ENCODE measurements at regions not wholly inside any gene's neighbourhood (a gene's known extent, or its start where the extent isn't known, plus 50 kb on each side); places are given as distances from the start of the nearest gene placed in this dataset.
"Not testable (repeated sequence)": the region's sequence is repeated elsewhere in the genome, so short reads cannot be mapped to it uniquely, and the experiment has no call there.

DNA sequence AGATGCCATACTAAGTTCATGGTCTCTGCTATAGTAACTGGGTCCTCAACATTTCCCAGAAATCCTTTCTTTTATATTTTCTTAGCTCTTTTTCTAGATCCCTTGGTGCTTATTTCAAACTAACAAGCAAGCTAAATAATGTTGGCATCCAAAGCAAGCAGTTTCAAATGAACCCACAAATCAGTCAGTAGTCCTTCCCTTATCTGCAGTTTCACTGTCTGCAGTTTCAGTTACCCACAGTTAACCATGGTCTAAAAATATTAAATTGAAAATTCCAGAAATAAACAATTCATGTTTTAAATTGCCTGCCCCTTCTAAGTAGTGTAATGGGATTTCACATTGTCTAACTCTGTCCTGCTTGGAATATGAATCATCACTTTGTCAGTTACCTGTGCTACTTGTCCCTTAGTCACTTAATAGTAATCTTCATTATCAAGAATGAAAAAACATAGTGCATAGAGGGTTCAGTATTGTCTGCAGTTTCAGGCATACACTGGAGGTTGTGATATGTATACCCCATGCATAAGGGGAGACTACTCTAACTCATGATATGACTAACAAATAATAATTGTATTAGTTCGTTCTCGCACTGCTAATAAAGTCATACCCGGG, 633.7 kb downstream of the MECOM start:
- DNase-seq (ENCODE audit: low read depth) = no peak

DNA sequence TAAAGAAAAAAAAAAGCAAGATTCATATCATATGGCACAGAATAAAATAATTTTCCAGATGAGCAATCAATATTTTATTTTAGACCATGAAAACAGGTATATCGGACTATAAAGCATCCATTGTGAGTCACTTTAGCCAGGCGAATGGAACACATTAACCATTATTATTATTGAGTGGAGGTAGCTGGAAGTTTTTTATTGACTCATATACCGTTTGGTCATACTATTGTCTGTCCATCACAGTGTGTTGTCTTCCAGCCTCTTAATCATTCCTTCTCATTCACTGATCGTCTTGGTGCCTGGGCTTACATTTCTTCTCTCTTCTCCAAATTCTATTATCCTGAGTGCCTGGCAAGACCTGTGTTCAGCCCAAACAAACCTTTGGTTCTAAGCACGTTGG, 634.8 kb downstream of the MECOM start:
- no peak for DNase-seq (ENCODE audit: low read depth)

DNA sequence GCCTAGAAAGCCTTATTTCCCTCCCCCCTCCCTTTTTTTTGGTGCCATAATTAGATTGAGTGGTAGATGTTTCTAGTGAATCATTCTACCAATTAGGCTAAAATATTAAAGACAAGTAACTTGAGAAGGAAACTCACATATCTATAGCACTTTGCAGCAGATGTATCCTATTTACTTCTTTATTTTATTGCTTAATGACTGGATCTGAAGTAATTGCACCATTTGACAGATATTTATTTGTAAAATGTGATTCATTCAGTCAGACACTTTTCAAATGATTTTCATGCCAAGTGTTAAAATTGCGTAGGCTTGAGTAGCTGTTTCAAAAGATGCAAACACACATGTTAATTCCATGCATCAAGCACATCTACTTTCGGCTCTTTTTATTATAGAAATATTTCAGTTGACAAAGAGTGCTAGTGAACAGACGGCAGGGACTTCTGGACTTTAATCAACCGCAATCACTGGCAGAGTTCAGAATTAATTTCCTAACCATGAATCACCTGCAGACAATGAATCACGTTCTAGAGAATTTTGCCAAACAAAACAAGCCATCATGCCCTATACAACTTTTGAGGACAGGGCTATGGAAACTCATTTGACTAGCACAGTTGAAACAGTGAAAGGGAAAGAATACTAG, 636.8 kb downstream of the MECOM start:
- DNase-seq (ENCODE audit: low read depth) = peak; percentile 89

DNA sequence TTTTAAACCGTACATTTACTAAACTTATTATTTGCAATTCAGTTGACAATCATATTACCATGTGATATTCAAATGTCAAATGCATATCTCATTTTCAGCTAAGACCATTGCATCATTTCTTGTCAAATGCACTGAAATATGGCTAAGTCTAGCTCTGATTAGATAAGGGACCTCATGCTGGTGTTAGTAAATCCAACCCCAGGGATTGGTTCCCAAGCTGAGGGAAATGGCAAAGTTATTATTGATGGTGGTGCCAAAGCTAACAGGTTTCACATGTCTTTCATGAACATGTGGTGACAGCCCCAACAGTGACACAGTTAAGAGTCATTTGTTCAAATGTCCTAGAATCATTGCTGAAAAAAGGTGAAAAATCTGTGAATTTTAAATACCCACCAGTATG, 641.1 kb downstream of the MECOM start:
- DNase-seq (ENCODE audit: low read depth) = no peak

DNA sequence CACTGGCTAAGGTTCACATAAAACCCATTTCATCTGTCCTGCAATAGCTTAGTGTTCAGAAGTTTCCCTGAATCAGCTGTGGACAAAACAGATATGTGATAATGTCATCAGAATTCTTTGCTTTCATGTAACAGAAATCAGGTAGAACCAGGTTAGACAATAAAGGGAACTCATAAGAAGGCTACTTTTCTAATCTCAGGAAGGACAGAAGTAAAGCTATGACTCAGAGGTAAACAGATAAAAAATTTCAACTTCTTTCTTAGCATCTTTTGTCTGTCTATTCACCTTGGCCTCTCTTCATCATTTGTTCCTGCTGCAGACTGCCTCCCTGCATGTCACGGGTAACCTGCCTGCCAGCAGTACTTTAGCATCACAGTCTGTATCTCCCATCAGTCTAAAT, 643.1 kb downstream of the MECOM start:
- DNase-seq (ENCODE audit: low read depth) = no peak

DNA sequence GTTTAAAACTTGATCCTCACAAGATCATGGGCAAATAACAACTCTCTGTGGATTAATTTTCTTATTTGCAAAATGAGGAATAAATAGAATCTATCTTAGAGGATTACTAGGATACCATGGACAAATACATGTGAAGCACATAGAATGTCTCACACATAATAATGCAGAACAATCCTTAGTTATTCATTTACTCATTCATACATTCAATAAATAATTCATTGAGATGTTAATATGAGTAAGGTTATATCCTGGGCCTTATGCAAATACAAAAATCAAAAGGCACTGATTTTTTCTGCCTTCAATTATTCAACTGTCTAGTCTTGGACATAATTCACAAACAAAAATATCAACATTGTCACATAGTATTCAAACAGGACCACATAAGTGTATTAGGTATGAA, 654.1 kb downstream of the MECOM start:
- no peak for DNase-seq (ENCODE audit: low read depth)

DNA sequence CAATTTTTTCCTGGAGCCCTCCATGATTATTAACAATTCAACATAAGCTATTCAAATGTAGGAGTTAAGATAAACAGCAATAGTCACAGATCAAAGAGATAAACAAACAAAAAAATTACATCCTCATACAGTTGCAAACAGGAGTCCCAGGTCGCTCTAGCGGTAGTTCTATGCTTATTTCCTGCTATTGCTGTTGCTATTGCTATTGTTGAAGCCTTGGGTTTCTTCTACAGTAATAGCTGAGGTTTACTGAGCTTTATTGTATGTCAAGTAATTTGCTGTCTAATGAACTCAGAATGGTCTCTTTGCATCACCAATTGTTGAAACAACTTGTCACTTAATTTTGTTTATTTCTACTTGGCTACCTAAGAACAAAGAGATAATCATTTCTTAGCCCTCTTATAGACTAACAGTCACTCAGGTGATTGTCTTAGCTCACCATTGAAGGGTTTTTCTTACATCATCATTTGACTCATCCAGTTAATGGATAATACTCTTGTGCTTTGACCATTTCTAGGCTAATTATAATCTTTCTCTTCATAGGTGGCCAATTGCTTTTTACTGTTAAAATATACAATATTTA, 654.6 kb downstream of the MECOM start:
- no peak for DNase-seq (ENCODE audit: low read depth)

DNA sequence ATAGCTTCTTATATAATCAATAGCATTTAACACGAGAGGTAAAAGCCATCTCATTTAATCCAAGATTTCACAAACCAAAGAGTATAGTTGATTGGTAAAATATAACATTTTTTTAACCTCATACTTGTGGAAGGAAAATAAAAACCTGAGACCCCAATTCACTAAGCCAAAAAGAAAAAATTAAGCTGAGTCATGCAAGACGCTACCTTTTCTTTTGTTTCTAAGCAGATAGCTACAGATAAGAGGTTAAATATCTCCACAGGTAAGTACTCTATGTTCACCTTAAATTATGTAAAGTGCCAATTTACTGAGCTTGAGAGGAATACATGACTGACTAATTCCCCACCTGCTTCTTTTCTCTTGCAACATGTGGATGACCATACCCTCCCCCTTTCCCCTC, 656.4 kb downstream of the MECOM start:
- no peak for DNase-seq (ENCODE audit: low read depth)

DNA sequence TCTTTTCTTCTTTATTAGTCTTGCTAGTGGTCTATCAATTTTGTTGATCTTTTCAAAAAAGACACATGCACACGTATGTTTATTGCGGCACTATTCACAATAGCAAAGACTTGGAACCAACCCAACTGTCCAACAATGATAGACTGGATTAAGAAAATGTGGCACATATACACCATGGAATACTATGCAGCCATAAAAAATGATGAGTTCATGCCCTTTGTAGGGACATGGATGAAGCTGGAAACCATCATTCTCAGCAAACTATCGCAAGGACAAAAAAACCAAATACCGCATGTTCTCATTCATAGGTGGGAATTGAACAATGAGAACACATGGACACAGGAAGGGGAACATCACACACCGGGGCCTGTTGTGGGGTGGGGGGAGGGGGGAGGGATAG, 657.1 kb downstream of the MECOM start:
- not testable (repeated sequence) for DNase-seq (ENCODE audit: low read depth)

DNA sequence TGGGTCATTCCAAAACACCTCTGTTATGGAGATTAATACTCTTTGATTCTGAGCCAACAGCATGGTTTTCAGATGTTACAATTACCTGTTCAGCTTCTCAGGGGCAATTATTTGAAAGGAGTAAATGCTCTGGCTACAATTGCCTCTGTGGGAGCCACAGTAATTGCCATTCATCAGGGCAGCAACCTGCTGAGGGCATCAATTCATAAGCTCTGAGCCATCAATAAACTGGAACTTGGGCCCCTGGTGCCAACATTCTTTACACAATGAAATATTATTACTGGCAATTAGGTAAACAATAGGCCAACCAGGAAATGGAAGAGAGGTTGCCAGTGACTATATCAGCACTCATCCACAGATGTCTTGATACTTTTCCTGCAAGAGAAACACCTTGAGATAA, 660.8 kb downstream of the MECOM start:
- no peak for DNase-seq (ENCODE audit: low read depth)

DNA sequence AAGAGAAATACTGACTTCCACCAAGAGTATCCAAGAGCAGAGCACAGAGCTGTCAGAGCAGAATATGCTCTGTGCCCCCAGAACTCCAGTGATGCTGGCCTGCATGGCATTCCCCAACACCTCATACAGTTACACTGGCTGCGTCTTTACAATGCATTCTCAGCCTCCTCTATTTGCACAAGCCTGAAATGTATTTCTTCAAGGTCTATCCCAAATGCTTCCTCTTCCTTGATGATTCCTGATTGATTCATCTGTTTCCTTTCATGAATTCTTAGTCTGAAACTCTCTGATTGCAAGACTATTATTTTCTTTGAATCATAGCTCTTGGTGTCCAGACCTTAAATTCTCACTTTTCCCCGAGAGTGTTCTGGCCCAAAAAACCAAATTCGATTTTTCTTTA, 664.7 kb downstream of the MECOM start:
- no peak for DNase-seq (ENCODE audit: low read depth)

DNA sequence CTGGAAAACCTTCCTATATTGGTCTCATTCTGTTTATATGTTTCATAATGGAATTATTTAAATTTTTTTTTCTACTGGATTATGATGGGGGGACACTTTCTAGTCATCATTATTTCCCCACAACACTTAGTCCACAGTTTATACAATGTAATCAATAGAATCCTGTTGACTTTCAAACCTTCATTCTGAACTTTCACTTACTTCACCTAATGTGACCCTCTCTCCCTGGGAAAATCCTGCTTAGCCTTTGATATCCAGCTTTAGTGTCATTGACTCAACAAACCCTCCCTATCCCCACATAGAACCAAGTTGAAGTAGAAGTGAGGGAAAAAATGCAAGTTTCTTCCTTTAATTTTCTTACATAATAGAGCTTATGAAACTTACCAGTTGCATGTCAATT, 666.0 kb downstream of the MECOM start:
- no peak for DNase-seq (ENCODE audit: low read depth)

DNA sequence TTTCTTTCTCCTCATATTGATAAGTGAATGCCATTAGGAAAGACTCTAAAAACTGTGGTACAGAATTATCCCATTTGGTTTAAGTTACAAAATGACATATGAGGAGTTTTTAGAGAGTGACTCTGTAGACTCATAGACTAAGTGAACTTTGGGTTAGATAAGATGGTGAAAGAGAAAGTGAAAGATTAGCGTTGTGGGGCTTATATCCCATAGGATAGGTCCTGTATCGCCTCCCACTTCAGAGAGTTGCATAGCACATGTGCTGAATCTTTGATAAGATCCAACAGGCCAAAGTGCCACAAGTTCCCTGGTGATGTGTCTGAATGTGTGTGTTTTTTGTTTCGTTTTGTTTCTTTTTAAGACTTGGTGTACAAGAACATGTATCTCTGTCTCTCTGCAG, 666.9 kb downstream of the MECOM start:
- DNase-seq (ENCODE audit: low read depth) = no peak

DNA sequence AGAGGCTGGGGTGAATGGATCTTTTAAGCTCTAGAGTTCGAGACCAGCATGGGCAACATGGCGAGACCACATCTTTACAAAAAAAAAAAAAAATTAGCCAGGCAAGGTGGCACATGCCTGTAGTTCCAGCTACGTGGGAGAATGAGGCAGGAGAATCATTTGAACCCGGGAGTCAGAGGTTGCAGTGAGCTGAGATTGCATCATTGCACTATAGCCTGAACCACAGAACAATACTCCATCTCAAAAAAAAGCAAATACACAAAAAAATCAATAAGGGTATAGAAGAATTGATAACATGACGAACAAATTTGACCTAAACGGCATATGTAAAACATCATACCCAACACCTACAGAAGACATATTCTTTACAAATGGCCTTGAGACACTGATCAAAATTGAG, 668.4 kb downstream of the MECOM start:
- no peak for DNase-seq (ENCODE audit: low read depth)

DNA sequence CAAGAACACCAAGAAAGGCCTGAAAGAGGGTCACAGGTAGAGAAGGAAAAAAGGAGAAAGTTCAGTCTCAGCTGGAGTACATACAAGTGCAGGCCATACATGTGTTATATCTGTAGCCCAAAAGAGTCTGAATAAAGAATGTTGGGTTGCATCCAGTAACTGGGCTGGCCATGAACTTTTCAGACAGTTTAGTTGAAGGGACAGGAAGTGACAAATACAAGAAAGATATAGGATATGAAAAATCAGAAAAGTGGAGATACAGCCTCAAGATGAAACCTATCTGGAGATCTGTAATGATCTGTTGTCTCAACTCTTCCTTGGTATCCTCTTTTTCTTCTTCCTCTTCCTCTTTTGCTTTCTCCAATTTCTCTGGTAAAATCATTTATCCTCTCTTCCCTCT, 671.7 kb downstream of the MECOM start:
- DNase-seq (ENCODE audit: low read depth) = no peak

DNA sequence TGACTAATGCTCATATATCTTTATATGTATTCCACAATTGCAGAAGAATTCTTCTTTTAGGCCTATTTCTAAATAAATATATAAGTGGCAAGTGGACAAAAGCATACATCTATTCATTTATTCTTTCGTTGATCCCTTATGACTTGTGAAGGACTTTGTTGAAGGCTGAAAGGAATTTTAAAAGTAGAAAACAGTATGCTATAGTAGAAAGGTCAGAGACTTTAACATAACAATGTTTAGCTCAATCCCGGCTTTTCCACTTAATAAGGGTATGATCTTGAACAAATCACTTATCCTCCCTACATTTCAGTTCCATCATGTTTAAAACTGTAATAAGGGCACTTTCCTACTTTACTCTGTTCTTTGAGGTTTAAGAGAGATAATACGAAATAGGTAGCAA, 672.9 kb downstream of the MECOM start:
- no peak for DNase-seq (ENCODE audit: low read depth)

DNA sequence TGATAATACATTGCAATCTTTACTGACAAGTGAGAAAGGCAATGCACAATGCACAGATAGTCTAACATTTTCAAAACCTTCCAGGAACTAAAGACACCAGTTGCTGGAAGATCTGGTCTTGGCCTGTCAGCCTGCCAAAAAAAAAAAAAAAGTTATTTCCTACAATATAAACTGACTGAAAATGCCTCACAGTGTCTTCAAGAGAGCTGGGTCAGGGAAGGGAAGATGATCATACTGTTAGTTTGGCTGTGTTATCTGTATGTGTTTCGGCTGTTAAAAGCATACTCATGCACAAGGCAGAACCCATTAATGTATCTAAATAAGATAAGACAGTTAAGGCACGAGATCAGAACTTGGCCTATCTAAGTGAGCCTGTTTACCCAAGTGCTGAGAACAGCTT, 673.4 kb downstream of the MECOM start:
- DNase-seq (ENCODE audit: low read depth) = no peak

DNA sequence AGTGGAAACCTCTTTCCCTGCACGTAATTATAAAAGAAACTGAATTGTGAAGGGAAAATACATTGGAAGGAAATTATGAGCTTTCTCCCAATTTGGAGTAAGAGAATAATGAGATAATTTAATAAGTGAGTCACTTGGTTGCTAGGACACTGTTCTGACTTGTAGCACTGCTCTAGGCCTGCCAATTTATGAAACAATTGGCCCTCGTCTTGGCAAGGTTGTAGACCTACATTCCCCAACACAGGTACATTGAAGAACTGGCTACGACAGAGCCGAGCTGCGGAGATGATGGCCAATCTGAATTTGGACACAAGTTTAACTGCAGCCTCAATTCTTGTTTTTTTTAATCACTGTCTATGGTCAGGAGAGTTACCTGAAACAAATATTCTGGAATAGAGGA, 674.1 kb downstream of the MECOM start:
- DNase-seq (ENCODE audit: low read depth) = no peak

DNA sequence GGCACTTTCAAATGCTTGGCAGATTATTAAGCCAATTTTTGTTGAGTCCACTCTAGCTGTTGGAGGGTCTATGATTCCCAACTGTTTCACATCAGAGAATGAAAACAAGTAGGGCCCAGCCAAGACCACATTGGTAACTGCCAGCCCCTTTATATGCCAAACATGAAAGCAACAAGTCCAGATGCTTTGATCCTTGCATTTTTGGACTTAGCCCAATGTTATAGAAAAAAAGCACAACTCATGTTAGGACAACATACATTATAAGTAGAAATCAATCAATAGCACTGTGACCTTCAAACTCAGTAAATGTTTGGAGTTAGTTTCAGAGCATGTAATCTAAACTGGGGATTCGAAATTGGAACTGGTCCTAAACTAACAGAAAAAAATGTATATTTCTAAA, 674.7 kb downstream of the MECOM start:
- DNase-seq (ENCODE audit: low read depth) = no peak

DNA sequence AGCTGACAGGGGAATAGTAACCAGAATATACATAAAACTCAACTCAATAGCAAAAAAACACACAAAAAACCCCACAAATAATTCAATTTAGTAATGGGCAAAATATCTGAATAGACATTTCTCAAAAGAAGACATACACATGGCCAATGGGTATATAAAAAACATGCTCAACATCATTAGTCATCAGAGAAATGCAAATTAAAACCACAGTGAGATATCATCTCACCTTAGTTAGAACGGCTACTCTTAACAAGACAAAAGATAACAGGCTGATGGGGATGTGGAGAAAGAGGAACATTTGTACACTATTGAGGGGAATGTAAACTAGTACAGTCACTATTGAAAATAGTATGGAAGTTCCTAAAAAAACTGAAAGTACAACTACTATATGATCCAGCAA, 678.6 kb downstream of the MECOM start:
- no peak for DNase-seq (ENCODE audit: low read depth)

DNA sequence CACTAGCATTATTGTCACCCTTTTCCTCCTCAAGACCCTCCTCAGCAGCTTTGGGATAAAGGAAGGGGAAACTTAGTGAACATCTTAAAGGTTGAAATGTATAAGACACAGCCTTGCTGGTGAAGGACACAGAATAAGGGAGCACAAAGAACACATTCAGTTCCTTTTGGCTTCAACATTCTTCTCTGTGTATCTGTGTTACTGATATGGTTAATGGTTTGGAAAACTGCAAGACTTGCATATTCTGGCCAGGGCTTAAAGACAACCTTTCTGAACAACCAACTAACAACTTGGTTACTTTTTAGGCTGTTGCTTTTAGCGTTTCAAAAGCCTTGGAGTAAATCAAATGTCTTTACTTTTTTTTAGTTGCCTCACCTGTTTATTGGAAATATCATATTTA, 680.5 kb downstream of the MECOM start:
- no peak for DNase-seq (ENCODE audit: low read depth)

DNA sequence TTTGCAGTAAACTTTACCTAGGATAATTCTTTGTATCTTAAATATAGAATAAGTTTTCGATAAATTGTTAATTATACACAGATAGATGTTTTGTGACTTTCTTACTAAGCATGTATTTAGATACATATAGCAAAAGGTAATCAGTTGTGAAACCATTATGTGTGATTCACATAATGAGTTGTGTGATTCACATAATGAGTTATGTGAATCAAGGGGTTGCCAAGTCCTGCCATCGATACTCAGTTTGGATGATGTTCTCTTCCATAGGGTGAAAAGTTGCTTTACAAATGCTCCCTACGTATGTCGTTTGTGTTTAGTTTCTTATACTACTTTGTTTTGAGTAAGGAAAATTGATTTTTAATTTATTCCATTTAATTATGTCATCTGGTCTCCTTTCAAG, 682.1 kb downstream of the MECOM start:
- DNase-seq (ENCODE audit: low read depth) = no peak

DNA sequence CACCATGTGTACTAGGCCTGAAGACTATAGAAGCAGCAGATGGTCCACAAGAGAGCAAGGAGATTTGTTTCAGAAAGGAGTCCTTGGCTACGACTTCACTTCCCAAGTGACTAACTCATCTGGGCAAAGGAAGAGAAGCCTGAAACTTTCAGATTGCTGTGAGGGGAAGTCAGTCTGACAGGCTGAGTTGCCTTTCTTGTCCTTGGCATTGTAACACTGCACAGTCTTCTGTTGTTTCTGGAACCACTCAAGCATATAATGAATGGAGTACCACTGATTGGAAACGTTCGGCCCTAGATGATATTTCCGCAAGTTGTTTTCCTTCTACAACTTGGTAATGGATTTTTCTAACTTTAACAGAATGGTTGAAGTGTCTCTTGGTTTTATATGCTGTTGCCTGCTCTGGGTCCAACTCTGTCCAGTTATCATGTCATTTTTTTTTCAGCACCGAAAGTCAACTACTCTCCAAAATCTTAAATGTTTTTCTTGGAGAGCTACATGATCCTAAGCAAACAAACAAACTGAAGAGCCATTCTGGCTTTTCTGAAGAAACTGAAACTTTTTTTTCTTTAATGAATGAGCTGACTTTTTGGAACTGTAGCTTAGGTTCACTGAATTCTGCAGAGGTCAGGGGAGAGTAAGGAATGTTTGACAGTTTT, 685.7 kb downstream of the MECOM start:
- DNase-seq (ENCODE audit: low read depth) = no peak

DNA sequence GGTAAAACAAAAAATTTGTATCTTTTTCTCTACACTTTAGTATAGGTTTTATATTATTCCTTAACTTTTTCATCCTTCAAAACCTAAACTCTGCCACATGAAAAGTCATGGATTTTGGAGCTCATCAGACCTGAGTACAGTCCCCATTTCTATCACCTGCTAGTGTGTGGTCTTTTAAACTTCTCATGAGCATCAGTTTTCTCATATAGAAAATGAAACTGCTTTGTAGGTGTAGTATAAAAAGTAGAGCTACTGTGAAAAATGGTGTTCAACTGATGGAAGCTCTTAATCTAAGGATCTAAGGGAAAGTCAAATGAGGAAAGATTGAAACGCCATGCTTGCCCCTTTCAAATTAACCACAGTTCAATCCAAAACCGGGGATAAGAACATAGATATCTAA, 686.5 kb downstream of the MECOM start:
- DNase-seq (ENCODE audit: low read depth) = no peak

Data from HS-5 (cell line).